Keratinocyte (primary cell): ENCODE measurements at regions not wholly inside any gene's neighbourhood (a gene's known extent, or its start where the extent isn't known, plus 50 kb on each side); places are given as distances from the start of the nearest gene placed in this dataset.

Source experiments
- EZH2 ChIP-seq: IDR thresholded peaks from one replicate; pipeline ENCODE4 v1.6.1; 2012; ENCODE audit warnings: inconsistent platforms, mild to moderate bottlenecking, low read length, moderate library complexity
- TF ChIP-seq, protein P1 (sequence below), 3 experiments: IDR thresholded peaks in 1 of 3; conservative IDR thresholded peaks in 1 of 3; optimal IDR thresholded peaks in 1 of 3; 2 replicates in 2 of 3; 3 replicates in 1 of 3; pipeline versions ENCODE3 to v1.5.1; 2011; ENCODE audit warnings: low read length in 3 of 3, mild to moderate bottlenecking in 3 of 3, moderate library complexity in 2 of 3, control low read depth in 1 of 3, inconsistent platforms in 1 of 3; ENCODE audit not compliant: insufficient read depth in 2 of 3; ENCODE audit errors: extremely low read depth in 1 of 3

GRCh38 chr10:50981904-50982303, 92.4 kb upstream of the PRKG1 start:
- TF ChIP-seq, protein P1, sequence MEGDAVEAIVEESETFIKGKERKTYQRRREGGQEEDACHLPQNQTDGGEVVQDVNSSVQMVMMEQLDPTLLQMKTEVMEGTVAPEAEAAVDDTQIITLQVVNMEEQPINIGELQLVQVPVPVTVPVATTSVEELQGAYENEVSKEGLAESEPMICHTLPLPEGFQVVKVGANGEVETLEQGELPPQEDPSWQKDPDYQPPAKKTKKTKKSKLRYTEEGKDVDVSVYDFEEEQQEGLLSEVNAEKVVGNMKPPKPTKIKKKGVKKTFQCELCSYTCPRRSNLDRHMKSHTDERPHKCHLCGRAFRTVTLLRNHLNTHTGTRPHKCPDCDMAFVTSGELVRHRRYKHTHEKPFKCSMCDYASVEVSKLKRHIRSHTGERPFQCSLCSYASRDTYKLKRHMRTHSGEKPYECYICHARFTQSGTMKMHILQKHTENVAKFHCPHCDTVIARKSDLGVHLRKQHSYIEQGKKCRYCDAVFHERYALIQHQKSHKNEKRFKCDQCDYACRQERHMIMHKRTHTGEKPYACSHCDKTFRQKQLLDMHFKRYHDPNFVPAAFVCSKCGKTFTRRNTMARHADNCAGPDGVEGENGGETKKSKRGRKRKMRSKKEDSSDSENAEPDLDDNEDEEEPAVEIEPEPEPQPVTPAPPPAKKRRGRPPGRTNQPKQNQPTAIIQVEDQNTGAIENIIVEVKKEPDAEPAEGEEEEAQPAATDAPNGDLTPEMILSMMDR (optimal IDR thresholded peaks at IDR 0.05 in 1 of 3, IDR thresholded peaks at IDR 0.05 in 1 of 3, conservative IDR thresholded peaks at IDR 0.05 in 1 of 3; ENCODE audit: extremely low read depth in 1 of 3, insufficient read depth in 2 of 3, low read length in 3 of 3), result no peak
- no peak for TF ChIP-seq EZH2
